OCI-M2 (cell line): ENCODE measurements at regions not wholly inside any gene's neighbourhood (a gene's known extent, or its start where the extent isn't known, plus 50 kb on each side); places are given as distances from the start of the nearest gene placed in this dataset.

ENCODE experiments used
- DNase-seq: peaks from one replicate; lab custom pipeline; 2025; ENCODE audit not compliant: unreplicated experiment; lab: John Stamatoyannopoulos, UW

- DNase-seq: no peak
These were observed 350.3 kb downstream of the PTTG2 start for GRCh38 chr4:38310446-38311043.

GRCh38 chr4:38311495-38312126, 351.4 kb downstream of the PTTG2 start:
- DNase-seq: no peak

GRCh38 chr4:38313175-38313574, 350.8 kb upstream of the KLF3 start:
- no peak for DNase-seq

- DNase-seq: no peak
These were observed 349.9 kb upstream of the KLF3 start for GRCh38 chr4:38313999-38314561.

GRCh38 chr4:38314663-38315062, 349.3 kb upstream of the KLF3 start:
- no peak for DNase-seq

- DNase-seq: no peak
These were observed 348.7 kb upstream of the KLF3 start for GRCh38 chr4:38315286-38315685.

- no peak for DNase-seq
These were observed 348.0 kb upstream of the KLF3 start for GRCh38 chr4:38316045-38316444.

- DNase-seq: no peak
These were observed 346.8 kb upstream of the KLF3 start for GRCh38 chr4:38317041-38317674.

- peak; percentile 57 for DNase-seq
These were observed 345.1 kb upstream of the KLF3 start for GRCh38 chr4:38318737-38319455.

- peak; percentile 64 for DNase-seq
These were observed 344.3 kb upstream of the KLF3 start for GRCh38 chr4:38319456-38320342.

- DNase-seq: no peak
These were observed 343.7 kb upstream of the KLF3 start for GRCh38 chr4:38320343-38320695.

- no peak for DNase-seq
These were observed 343.2 kb upstream of the KLF3 start for GRCh38 chr4:38320833-38321232.

GRCh38 chr4:38322714-38323113, 341.3 kb upstream of the KLF3 start:
- DNase-seq: no peak

GRCh38 chr4:38323141-38323641, 340.8 kb upstream of the KLF3 start:
- DNase-seq: no peak

- no peak for DNase-seq
These were observed 339.0 kb upstream of the KLF3 start for GRCh38 chr4:38324861-38325628.

GRCh38 chr4:38325629-38325913, 338.4 kb upstream of the KLF3 start:
- DNase-seq: no peak

- DNase-seq: no peak
These were observed 337.5 kb upstream of the KLF3 start for GRCh38 chr4:38326499-38326898.

GRCh38 chr4:38327174-38327573, 336.8 kb upstream of the KLF3 start:
- DNase-seq: no peak

GRCh38 chr4:38328989-38329729, 334.8 kb upstream of the KLF3 start:
- DNase-seq: no peak
